ENCODE measurements at regions not wholly inside any gene's neighbourhood (a gene's known extent, or its start where the extent isn't known, plus 50 kb on each side); places are given as distances from the start of the nearest gene placed in this dataset.

DNA sequence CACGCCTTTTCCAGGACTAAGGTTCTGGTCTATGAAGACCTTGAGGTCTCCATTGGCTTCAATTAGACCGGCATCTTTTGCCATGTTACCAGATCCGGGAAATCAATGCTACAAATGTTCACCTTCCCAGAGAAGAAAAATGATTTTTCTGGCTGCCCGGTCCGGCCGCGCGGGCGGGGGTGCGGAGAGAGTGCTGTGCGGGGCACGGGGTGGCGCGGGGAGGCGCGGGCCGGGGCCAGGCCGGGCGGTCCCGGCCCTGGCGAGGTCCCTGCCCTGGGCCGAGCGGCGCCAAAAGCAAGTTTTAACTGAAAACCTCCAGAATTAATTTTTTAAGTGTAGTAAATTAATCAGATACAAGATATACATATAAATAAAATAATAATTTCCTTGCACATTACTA lies 128.2 kb downstream of the MINAR1 start:
- TF ChIP-seq, protein P1, sequence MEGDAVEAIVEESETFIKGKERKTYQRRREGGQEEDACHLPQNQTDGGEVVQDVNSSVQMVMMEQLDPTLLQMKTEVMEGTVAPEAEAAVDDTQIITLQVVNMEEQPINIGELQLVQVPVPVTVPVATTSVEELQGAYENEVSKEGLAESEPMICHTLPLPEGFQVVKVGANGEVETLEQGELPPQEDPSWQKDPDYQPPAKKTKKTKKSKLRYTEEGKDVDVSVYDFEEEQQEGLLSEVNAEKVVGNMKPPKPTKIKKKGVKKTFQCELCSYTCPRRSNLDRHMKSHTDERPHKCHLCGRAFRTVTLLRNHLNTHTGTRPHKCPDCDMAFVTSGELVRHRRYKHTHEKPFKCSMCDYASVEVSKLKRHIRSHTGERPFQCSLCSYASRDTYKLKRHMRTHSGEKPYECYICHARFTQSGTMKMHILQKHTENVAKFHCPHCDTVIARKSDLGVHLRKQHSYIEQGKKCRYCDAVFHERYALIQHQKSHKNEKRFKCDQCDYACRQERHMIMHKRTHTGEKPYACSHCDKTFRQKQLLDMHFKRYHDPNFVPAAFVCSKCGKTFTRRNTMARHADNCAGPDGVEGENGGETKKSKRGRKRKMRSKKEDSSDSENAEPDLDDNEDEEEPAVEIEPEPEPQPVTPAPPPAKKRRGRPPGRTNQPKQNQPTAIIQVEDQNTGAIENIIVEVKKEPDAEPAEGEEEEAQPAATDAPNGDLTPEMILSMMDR (IDR thresholded peaks at IDR 0.05; ENCODE audit: insufficient read depth, low read depth, low read length): no peak
- TF ChIP-seq EZH2 (IDR thresholded peaks at IDR 0.05; ENCODE audit: insufficient read depth, low read length): no peak
